ENCODE measurements at regions not wholly inside any gene's neighbourhood (a gene's known extent, or its start where the extent isn't known, plus 50 kb on each side); places are given as distances from the start of the nearest gene placed in this dataset.

DNA sequence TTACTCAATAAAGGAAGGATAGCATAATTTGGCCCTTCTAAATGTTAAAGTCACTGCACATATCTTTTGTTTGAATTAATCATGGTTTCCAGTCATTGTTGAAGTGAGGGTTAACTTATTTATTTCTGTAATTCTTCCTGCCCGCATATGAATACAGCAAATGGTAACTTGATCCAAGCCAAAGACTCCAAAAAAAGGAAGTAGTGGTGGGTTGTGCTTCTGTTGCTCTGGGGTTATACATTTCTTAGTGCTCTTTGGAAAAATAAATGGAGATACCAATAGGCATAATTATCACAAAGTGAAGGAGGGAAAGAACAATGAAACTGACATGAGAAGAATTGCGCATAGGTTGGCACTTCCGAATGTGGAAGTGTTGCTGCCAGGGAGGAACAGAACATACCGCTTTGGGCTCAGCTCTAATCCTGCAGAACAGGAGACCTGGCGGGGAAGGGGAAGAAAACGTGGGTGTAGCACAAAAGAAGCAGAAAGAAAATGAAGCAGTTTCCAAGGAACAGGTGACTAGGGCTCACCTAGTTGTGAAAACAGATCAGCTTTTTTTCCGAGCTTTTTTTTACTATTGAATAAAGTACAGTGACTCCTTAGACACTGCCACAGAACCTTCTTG is 69.7 kb upstream of the TAF11L2 start:
- Mint-ChIP-seq H3K27ac (no peak overlapping the region), H3K27me3 (ENCODE audit: insufficient read depth, low read depth, poor library complexity) (no peaks in the 10 kb centered on the region), H3K36me3 (ENCODE audit: low read depth) (no peaks in the 10 kb centered on the region), H3K9me3 (no peaks in the 10 kb centered on the region), H3K4me1 (peaks cover 25% of the 10 kb centered on the region), H3K4me3 (no peak overlapping the region)
- DNase-seq (ENCODE audit: low spot score) (no peak), ATAC-seq (no peak)
- H3K36me3 ChIP-seq (ENCODE audit: insufficient read depth), result no peaks in the 10 kb centered on the region
- H3K4me3 ChIP-seq, result no peak overlapping the region
- TF ChIP-seq ZNF114 (CRISPR knock-in tag; IDR thresholded peaks at IDR 0.05), result no peak
- H3F3A ChIP-seq (replicated peaks; ENCODE audit: low read depth), result no peaks in the 10 kb centered on the region
- H3K4me2 ChIP-seq, result peak overlapping the region; percentile 66; the same call in 1 of the 2 replicates
- peak overlapping the region; percentile 0 for H2AFZ ChIP-seq
- H4K20me1 ChIP-seq (replicated peaks; ENCODE audit: insufficient read depth), result no peaks in the 10 kb centered on the region
- peaks cover 4% of the 10 kb centered on the region; the same call in 1 of the 2 replicates for H3K9me2 ChIP-seq (ENCODE audit: insufficient read depth)
- H3K27ac ChIP-seq (ENCODE audit: low read depth), result no peak overlapping the region
- no peaks in the 10 kb centered on the region for H3K79me2 ChIP-seq (replicated peaks; ENCODE audit: insufficient read depth)
- peaks cover 24% of the 10 kb centered on the region for H3K4me1 ChIP-seq (ENCODE audit: insufficient read depth)
- no peaks in the 10 kb centered on the region for H3K27me3 ChIP-seq (ENCODE audit: insufficient read depth)

GRCh38 chr5:17429353-17429752 is 68.7 kb upstream of the TAF11L2 start:
- no peak overlapping the region for H3K4me3 ChIP-seq
- no peak overlapping the region for H3K4me3 Mint-ChIP-seq
- ATAC-seq (no peak), DNase-seq (ENCODE audit: low spot score) (no peak)
- no peaks in the 10 kb centered on the region for H3K27me3 Mint-ChIP-seq (ENCODE audit: insufficient read depth, low read depth, poor library complexity)
- H4K20me1 ChIP-seq (replicated peaks; ENCODE audit: insufficient read depth), result no peaks in the 10 kb centered on the region
- H3K4me1 ChIP-seq (ENCODE audit: insufficient read depth), result peaks cover 25% of the 10 kb centered on the region
- no peaks in the 10 kb centered on the region for H3K36me3 Mint-ChIP-seq (ENCODE audit: low read depth)
- H3K9me3 Mint-ChIP-seq, result no peaks in the 10 kb centered on the region
- peaks cover 4% of the 10 kb centered on the region; the same call in 1 of the 2 replicates for H3K9me2 ChIP-seq (ENCODE audit: insufficient read depth)
- no peaks in the 10 kb centered on the region for H3K27me3 ChIP-seq (ENCODE audit: insufficient read depth)
- no peak overlapping the region for H2AFZ ChIP-seq
- H3F3A ChIP-seq (replicated peaks; ENCODE audit: low read depth), result no peaks in the 10 kb centered on the region
- H3K36me3 ChIP-seq (ENCODE audit: insufficient read depth), result no peaks in the 10 kb centered on the region
- no peak overlapping the region for H3K27ac Mint-ChIP-seq
- H3K4me1 Mint-ChIP-seq, result peaks cover 25% of the 10 kb centered on the region
- no peak overlapping the region for H3K4me2 ChIP-seq
- no peaks in the 10 kb centered on the region for H3K79me2 ChIP-seq (replicated peaks; ENCODE audit: insufficient read depth)
- no peak overlapping the region for H3K27ac ChIP-seq (ENCODE audit: low read depth)
- TF ChIP-seq JUNB (IDR thresholded peaks at IDR 0.05; ENCODE audit: unreplicated experiment), result no peak
- TF ChIP-seq, protein P1, sequence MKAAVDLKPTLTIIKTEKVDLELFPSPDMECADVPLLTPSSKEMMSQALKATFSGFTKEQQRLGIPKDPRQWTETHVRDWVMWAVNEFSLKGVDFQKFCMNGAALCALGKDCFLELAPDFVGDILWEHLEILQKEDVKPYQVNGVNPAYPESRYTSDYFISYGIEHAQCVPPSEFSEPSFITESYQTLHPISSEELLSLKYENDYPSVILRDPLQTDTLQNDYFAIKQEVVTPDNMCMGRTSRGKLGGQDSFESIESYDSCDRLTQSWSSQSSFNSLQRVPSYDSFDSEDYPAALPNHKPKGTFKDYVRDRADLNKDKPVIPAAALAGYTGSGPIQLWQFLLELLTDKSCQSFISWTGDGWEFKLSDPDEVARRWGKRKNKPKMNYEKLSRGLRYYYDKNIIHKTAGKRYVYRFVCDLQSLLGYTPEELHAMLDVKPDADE (IDR thresholded peaks at IDR 0.05), result no peak
- no peak for TF ChIP-seq ZNF114 (CRISPR knock-in tag; IDR thresholded peaks at IDR 0.05)
- TF ChIP-seq STAT1 (IDR thresholded peaks at IDR 0.05; ENCODE audit: unreplicated experiment), result no peak
- TF ChIP-seq REST (IDR thresholded peaks at IDR 0.05; ENCODE audit: unreplicated experiment), result no peak
- TF ChIP-seq, protein P2, sequence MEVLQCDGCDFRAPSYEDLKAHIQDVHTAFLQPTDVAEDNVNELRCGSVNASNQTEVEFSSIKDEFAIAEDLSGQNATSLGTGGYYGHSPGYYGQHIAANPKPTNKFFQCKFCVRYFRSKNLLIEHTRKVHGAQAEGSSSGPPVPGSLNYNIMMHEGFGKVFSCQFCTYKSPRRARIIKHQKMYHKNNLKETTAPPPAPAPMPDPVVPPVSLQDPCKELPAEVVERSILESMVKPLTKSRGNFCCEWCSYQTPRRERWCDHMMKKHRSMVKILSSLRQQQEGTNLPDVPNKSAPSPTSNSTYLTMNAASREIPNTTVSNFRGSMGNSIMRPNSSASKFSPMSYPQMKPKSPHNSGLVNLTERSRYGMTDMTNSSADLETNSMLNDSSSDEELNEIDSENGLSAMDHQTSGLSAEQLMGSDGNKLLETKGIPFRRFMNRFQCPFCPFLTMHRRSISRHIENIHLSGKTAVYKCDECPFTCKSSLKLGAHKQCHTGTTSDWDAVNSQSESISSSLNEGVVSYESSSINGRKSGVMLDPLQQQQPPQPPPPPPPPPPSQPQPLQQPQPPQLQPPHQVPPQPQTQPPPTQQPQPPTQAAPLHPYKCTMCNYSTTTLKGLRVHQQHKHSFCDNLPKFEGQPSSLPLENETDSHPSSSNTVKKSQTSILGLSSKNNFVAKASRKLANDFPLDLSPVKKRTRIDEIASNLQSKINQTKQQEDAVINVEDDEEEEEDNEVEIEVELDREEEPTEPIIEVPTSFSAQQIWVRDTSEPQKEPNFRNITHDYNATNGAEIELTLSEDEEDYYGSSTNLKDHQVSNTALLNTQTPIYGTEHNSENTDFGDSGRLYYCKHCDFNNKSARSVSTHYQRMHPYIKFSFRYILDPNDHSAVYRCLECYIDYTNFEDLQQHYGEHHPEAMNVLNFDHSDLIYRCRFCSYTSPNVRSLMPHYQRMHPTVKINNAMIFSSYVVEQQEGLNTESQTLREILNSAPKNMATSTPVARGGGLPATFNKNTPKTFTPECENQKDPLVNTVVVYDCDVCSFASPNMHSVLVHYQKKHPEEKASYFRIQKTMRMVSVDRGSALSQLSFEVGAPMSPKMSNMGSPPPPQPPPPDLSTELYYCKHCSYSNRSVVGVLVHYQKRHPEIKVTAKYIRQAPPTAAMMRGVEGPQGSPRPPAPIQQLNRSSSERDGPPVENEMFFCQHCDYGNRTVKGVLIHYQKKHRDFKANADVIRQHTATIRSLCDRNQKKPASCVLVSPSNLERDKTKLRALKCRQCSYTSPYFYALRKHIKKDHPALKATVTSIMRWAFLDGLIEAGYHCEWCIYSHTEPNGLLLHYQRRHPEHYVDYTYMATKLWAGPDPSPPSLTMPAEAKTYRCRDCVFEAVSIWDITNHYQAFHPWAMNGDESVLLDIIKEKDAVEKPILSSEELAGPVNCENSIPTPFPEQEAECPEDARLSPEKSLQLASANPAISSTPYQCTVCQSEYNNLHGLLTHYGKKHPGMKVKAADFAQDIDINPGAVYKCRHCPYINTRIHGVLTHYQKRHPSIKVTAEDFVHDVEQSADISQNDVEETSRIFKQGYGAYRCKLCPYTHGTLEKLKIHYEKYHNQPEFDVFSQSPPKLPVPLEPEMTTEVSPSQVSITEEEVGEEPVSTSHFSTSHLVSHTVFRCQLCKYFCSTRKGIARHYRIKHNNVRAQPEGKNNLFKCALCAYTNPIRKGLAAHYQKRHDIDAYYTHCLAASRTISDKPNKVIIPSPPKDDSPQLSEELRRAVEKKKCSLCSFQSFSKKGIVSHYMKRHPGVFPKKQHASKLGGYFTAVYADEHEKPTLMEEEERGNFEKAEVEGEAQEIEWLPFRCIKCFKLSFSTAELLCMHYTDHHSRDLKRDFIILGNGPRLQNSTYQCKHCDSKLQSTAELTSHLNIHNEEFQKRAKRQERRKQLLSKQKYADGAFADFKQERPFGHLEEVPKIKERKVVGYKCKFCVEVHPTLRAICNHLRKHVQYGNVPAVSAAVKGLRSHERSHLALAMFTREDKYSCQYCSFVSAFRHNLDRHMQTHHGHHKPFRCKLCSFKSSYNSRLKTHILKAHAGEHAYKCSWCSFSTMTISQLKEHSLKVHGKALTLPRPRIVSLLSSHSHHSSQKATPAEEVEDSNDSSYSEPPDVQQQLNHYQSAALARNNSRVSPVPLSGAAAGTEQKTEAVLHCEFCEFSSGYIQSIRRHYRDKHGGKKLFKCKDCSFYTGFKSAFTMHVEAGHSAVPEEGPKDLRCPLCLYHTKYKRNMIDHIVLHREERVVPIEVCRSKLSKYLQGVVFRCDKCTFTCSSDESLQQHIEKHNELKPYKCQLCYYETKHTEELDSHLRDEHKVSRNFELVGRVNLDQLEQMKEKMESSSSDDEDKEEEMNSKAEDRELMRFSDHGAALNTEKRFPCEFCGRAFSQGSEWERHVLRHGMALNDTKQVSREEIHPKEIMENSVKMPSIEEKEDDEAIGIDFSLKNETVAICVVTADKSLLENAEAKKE (CRISPR knock-in tag; IDR thresholded peaks at IDR 0.05), result no peak
- no peak for TF ChIP-seq CTCF (conservative IDR thresholded peaks at IDR 0.05; ENCODE audit: low read depth in 2 of 2)
- no peak for TF ChIP-seq POLR2AphosphoS5 (IDR thresholded peaks at IDR 0.05; ENCODE audit: low read depth)
- TF ChIP-seq EZH2phosphoT487 (IDR thresholded peaks at IDR 0.05; ENCODE audit: unreplicated experiment), result no peak

Measured in GM23338 (cell line).